HG03442 (cell line): ENCODE measurements at regions not wholly inside any gene's neighbourhood (a gene's known extent, or its start where the extent isn't known, plus 50 kb on each side); places are given as distances from the start of the nearest gene placed in this dataset.
A peak's percentile ranks its signal among the peaks of the same experiment; 100 is the strongest.

Source experiments
- ATAC-seq: cut with Tn5 transposase; IDR thresholded peaks from one replicate; pipeline ENCODE4 v1.9.1; 2021; ENCODE audit warnings: mild to moderate bottlenecking, moderate library complexity; ENCODE audit not compliant: unreplicated experiment

DNA sequence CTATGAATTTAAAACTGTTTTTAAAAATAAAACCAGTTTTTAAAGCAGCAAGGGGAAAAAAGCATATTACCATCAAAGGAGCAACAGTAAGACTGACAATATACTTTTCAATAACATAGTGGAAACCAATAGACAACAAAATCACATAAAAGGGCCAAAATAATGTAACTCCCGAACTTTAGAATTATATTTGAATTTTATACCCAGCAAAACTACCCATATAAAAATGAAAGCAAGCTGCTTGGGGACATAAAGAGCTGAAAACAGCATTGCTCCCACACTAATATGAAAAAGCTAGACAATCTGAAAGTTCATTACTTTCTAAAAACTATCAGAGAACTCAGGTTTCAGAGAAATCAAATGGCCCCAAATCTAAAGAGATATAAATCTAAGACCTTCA lies 199.4 kb upstream of the ARID1B start:
- no peak for ATAC-seq

DNA sequence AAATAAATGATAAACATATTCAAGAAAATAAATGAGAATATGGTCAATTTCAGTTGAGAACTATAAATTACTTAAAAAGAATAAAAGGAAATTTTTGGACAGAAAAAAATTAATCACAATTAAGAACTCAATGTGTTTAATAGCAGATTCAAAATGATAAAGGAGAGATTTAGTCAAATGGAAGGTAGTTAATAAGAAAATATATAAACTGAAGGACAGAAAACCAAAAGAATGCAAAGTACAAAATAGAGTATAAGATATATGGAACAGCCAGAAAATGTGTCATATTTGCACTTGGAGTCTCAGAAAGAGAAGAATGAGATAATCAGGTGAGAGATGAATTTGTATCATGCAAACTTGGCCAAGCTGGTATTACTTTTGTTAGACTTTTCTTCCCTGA lies 201.8 kb upstream of the ARID1B start:
- ATAC-seq, result no peak

DNA sequence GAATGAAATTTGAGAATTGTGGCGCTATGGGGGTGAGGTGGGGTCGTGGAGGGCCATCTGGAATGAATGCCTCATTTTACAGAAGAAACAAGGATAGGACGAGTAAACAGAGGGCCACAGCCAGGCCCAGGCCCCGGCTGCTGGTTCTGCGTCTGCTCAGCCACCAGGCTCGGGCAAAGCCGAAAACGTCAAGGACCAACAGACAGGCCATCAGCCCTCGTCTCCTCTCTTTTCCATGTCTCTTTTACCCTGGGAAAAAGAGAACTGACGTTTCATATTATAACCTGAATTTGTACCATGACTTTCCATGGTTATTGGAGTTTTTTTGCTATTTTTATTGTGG lies 212.4 kb upstream of the ARID1B start:
- no peak for ATAC-seq

DNA sequence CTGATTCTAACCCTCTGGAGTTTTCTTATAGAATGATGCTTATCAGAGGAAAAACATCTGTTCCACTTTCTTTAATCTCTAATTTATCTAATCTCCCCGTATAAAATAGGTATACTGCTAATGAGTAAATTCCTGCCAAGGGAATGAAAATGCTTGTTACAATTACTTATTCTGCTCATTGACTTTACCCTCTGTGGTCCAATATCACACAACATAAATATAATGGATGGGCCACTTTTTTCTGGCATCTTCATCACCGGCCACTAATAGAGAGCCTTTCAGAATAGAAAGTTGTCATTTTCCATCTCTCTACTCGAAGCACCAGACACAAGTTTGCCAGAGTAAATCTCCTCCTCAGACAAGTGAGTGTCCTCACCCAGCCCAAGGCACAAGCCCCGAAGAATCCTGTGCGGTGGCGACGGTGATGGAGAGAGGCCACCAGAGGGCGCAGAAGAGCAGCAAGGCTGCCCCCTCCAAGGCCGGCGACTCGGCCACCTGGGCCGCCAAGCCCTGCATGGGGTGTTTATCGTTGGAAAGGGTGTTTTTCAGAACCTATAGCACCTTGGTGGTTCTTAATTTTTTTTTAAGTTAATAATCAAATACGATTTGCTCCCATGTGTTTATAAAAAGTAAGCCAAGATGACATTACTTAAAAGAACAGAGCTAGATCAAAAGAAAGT lies 212.9 kb upstream of the ARID1B start:
- peak; percentile 95 for ATAC-seq

DNA sequence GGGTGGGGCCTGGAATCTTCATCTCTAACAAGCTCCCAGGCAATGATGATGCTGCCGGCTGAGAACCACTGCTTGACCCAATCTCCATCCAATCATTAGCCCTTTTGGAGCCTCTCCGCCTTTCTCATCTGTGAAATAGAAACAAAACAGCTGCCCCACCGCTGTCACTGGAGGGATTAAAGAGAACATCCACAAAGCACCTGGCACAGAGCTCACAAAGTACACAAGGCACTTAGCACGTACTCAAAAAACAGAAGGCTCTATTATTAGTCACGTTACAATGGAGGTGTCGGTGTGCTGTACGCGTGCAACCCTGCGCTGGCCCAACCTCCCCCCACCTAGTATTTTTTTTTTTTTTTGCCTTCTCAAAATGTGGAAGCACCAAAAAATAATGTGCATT lies 213.5 kb upstream of the ARID1B start:
- no peak for ATAC-seq

DNA sequence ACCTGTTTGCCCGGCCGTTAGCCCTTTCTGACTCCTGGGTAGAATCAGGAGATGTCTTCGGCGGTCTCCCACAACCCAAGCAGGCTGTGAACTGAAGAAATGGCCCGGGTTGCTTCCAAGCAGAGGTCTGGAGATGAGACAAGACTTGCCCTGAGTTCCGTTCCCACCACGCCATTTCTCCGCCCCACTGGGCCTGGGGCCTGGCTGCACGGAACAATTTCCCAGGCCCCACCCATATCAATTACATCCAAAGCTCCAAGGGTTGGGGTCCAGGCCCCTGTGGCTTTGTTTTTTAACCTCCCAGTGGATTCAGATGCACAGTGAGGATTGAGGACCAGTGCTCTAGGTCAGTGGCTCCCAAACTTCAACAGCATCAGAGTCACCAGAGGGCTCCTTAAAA lies 214.5 kb upstream of the ARID1B start:
- no peak for ATAC-seq

DNA sequence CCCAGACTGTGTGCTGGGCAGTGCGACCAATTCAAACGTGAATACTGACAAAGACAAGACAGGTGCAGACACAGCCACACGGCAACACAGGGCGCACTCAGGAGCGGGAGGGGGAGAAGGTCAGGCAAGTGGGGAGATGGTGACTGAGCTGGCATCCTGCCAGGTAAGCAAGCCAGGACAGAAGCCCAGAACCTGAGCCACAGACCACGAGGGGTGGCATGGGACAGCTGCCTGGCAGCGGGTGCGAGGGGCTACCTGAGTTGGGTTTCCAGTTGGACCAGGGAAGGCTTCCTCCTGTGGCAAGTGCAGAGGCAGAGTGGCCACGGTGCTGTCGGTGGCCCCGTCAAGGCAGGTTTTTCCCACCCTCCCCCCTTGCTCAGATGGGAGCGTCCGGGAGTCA lies 215.2 kb upstream of the ARID1B start:
- no peak for ATAC-seq

DNA sequence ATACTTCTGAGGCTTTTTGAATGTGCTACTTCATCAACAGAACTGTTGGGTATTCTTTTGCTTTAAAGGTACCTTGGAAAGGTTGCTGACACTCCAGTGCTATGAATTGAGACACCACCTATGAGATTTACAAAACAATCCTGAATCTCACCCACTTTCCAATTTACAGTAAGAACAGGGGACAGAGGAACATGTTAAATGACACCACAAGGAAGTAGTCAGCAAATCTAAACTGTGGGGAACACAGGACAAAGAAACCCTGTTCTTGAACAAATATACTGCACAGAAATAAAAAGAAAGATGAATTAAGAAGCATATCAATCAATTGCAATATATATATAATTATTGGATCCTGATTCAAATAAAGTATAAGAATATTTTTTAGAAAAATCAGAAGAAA lies 216.7 kb upstream of the ARID1B start:
- no peak for ATAC-seq

DNA sequence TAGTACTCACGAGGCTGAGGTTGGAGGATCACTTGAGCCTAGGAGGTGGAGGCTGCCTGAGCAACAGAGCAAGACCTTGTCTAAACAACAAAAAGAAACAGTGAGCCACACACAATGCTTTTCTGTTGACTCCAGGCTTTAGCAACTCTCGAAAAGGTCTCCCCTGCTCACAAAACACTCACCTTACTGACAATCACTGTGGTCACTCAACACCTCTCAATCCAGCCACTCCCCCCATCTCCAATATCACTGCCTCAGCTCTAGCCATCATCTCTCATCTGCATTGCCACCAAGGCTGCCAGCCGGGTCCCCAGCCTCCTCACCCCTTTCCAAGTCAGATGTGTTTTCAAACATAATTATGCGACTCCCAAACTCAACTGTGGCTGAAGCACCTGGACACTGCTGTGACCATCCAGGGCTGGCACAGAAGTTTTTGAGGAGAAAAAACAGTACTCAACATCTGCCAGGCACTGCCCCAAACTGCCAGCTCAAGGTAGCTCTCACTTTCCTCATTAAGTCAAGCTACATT lies 218.0 kb upstream of the ARID1B start:
- no peak for ATAC-seq

DNA sequence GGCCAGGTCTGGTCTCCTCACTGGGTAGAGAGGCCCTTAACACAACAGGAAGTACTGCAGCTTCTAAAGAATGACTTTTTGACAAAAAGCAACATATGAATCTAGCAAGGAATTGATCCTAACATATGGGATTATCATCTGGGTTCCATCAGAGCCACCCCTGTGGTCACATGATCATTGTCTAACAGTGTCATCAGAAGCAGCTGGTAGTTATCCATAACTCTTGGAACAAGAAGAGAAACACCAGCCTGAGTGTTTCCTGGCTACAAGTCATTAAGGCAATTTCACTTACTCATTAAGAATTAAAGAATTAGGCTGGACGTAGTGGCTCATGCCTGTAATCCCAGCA lies 219.3 kb upstream of the ARID1B start:
- ATAC-seq, result no peak

DNA sequence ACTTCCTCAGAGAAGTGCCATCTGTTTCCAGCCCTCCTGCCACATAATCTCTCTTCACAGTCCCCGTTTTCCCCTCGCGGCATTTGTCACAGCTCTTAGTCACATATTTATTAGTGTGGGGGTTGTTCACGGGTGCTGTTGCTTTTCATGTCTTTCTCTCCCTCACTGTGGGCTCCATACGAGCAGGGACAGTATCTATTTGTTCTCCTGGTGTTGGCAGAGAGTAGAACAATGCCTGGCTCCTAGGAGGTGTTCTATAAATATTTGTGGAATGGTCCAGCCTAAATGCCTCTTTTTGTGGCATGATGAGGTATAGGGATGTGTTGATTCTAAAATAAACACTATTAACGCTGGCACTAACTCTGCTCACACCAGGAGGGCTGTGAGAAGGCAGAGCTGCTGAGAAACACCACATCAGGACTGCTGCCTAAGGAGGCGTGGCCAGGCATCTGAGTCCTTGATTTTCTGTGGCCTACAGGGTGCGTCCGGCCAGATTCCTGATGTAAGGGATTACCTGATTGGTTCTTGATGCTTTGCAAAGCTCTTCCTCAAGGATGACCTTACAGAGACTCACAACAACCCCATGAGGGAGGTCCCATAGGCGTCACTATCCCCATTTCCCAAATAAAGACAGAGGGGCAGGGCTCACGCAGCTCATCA lies 219.8 kb upstream of the ARID1B start:
- ATAC-seq, result peak; percentile 42

DNA sequence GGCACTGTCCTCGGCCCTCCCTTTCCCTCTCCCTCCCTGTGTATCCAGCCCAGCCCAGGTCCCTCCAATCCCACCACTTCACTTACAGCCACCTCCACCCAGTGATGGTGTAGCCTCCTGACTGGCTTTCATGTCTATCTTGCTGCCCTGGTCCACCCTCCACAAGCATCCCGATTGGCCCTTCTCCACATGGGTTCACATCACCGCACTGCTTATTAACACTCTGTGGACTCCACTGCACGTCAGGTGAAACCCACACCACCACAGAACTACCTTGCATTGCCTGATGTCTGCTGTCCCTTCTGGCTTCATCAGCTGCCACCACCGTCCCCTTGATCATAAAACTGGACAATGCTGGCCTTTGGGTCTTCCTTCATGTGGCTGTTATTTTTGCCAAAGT lies 220.4 kb upstream of the ARID1B start:
- no peak for ATAC-seq

DNA sequence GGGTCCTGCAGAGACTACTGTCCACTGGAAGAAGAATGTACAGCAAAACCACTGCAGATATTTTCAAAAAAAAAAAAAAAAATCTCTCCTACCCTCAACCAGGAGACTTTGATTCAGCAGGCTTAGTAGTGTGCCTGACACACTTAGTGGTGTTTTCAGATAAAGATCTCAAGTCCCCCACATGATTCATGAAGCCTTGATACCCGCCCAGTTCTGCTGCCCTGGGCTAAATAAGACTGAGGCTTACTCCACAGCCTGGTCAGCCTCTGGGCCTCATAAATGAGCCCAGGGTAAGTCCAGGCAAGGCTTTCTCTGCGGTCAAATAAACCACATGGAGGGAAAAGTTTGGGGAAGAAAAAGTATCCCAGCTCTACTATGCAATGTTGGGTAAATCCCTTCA lies 222.1 kb upstream of the ARID1B start:
- no peak for ATAC-seq

DNA sequence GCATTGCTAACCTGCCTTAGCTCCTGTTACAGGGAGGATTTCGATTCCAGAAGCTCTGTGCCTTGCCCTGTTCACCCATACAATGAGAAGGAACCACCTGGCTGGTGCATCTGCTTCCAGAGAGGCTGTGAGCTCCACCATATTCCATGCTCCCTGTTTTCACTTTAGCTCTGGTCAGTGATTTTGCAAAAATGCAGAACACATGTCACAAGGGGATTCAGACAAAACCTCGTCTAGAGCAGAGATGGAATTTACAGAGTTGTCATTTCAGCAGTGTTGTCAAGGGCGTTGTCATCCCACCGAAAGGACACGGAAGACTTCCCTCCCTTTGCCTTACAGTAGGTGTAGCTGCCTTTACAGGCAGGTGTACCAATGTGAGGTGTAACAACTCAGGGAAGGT lies 223.0 kb upstream of the ARID1B start:
- no peak for ATAC-seq

DNA sequence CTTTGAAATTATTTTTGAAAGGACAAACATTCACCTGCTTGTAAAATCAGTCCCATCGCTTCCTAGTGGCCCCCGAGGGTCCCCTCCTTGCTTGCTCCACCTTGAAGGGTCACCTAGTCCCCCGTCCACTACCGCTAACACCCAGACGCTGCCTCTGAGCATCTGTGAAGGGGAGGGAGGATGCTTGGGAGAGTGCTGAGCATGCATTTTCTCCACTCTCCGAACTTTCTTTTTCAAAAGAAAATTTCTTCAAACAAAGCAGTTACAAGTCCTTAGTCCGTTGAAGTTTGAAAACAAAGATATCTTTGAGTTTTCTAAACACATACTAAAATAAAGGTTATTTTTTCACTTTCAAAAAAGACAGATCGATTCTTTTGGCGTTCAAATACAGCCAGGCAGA lies 224.3 kb upstream of the ARID1B start:
- no peak for ATAC-seq

DNA sequence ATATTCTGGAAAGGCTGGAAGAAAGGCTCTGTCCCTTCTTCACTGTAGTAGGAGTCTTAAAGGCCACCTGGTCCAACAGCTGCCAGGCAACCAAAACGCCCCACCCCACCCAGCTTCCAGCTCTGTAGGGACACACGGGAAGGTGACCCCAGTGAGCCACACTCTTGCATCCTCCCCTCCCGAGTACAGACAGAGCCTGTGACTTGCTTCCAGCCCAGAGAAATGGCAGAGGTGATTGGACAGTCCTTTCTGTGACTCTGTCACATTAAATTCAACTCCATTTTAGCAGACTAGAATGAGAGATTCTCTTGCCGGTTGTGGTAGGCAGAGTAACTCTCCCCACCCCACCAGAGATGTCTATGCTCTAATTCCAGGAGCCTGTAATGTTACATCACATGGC lies 226.2 kb upstream of the ARID1B start:
- no peak for ATAC-seq

DNA sequence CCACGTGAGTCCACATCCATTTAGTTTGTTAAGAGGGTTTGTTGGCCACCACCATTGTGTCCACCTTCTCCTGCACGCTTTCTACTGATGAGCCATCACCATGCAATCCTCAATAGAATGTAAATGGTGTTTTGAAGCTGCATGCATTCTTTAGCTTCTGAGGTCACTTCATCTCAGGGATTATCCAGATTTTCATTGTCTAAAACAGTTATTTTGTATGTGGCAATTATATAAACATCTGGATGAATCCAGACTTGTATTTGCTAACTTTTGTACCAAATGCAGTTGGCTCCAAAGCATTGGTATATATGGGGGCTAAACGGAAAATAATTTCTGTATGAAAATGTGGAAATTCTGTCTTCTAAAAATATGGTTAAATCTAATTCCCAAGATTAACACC lies 231.2 kb upstream of the ARID1B start:
- no peak for ATAC-seq

DNA sequence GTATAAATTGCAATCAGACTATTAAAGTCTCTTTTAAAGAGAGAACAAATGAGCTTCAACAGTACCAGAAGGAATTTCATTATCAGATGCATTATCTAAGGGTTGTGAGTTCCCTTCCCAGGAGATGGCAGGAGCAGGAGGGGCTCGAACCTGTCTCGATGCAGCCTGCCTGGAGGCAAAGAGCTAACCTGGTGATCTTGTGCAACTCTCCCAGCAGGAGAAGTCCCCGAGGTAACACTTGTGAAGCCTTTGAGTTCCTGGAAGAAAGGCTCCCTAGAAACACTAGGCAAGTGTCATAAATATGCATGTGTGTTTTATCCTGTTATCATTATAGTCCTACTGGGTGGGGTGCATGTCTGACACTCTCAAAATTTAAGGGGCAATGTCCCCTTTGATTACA lies 232.2 kb upstream of the ARID1B start:
- no peak for ATAC-seq

DNA sequence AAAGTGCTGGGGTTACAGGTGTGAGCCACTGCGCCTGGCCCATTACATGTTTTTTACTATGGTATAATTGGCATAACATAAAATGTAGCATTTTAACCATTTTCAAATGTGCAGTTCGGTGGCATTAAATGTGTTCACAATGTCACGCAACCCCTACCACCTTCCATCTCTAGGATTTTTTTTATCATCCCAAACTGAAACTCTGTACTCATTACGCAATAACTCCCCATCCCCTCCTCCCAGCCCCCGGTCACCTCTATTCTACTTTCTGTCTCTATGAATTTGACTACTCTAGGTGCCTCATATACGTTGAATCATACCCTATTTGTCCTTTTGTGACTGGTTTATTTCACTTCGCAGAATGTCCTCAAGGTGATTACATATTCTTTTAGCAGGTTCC lies 233.1 kb upstream of the ARID1B start:
- no peak for ATAC-seq

DNA sequence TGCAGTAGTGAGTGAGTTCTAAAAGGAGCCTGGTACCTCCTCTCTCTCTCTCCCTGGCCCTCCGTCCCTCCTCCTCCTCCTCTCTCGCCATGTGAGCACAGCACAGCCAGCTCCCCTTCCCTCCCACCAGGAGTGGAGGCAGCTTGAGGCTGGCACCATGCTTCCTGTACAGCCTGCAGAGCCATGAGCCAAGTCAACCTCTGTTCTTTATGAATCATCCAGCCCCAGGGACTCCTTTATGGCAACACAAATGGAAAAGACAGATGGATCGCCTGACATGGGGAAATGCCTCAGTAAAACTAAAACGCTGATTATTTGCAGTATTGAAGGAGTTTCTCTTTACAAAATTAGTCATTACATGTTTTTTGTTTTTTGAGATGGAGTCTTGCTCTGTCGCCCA lies 233.7 kb upstream of the ARID1B start:
- ATAC-seq, result no peak

DNA sequence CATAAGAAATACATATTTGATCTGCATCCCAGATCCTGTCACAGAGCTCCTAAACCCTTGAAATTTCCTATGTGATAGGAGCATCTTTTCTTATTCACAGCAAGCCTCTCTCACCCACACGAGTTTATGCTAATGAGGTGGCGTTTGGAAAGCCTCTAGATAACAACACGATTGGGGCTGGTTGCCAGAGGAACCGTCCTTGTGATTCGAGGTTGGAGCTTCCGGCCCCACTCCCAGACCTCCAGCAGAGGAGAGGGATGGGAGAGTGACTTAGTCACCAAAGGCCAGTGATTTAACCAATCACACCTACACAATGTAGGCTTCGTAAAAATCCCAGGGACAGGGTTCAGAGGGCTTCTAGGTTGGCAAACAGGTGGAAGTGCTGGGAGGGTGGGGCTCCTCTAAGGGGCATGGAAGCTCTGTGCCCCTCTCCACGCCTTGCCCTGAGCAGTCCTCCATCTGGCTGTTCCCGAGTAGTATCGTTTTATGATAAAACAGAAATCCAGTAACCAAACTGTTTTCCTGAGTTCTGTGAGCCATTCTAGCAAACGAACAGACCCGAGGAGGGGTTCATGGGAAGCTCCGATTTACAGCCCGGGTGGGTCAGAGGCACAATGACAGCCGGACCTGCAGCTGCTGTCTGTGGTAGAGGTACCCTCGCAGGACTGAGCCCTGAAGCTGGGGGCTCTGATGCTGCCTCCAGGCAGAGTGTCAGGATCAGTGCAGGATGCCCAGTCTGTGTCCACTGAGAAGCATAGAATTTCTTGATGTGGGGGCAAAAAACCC lies 238.1 kb upstream of the ARID1B start:
- no peak for ATAC-seq

DNA sequence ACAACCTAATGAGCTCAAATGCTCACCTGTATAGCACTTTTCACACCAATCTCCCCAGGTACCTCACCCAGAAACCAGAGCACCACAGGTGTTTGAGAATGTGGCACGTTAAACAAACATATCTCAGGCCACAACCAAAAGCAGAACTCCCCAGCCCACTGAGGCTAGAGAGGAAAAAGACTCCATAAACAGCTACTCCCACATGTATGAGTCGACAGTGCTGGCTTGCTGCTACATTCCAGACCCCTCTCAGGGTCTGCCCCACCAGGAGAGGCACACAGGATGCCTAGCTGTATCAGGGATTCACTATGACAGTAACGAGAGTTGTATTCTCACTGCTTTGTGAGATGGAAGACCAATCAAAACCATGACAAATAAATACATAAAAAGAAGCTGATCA lies 242.6 kb upstream of the ARID1B start:
- ATAC-seq, result no peak
